GM12872 (cell line): ENCODE measurements at regions not wholly inside any gene's neighbourhood (a gene's known extent, or its start where the extent isn't known, plus 50 kb on each side); places are given as distances from the start of the nearest gene placed in this dataset.

Source experiments
- TF ChIP-seq, protein P1 (sequence below): IDR thresholded peaks from 3 replicates; pipeline ENCODE4 v1.5.1; 2011; ENCODE audit warnings: low read depth, mild to moderate bottlenecking, low read length, moderate library complexity; ENCODE audit not compliant: insufficient read depth

DNA sequence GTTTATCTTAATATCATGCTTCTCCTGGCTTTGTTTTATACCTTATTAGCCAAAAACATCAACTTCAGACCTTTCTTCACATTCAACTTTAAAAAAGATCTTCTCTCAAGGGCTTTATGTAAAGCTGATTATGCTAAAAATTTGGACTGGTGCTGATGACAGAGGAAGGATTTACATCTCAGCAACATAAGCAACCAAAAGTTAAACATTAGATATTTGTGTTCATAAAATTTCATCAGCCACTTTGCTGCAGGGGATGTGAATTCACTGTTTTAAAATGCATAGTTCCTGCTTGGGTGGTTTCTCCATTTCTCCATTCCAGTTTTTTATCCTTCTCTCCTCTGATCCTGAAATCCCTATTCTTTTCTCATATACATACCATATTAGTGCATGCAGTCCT lies 398.6 kb upstream of the DDI1 start:
- TF ChIP-seq, protein P1, sequence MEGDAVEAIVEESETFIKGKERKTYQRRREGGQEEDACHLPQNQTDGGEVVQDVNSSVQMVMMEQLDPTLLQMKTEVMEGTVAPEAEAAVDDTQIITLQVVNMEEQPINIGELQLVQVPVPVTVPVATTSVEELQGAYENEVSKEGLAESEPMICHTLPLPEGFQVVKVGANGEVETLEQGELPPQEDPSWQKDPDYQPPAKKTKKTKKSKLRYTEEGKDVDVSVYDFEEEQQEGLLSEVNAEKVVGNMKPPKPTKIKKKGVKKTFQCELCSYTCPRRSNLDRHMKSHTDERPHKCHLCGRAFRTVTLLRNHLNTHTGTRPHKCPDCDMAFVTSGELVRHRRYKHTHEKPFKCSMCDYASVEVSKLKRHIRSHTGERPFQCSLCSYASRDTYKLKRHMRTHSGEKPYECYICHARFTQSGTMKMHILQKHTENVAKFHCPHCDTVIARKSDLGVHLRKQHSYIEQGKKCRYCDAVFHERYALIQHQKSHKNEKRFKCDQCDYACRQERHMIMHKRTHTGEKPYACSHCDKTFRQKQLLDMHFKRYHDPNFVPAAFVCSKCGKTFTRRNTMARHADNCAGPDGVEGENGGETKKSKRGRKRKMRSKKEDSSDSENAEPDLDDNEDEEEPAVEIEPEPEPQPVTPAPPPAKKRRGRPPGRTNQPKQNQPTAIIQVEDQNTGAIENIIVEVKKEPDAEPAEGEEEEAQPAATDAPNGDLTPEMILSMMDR: no peak

DNA sequence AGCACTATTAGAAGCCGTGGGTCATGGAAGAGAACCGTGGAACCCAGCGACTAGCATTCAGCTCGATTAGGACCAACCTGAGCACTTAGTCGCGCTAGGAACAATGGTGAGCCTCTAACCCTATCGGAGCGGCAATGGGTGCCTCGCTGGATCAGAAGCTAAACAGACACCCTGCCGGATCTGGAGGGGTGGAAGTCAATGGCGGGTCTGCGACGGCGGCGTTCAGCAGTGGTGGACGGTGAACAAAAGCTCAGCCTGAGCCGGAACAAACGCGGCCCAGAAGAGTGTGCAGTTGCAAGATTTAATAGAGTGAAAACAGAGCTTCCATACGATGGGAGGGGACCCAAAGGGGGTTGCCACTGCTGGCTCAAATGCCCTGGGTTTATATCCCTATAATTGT lies 391.8 kb upstream of the DDI1 start:
- TF ChIP-seq, protein P1: no peak

DNA sequence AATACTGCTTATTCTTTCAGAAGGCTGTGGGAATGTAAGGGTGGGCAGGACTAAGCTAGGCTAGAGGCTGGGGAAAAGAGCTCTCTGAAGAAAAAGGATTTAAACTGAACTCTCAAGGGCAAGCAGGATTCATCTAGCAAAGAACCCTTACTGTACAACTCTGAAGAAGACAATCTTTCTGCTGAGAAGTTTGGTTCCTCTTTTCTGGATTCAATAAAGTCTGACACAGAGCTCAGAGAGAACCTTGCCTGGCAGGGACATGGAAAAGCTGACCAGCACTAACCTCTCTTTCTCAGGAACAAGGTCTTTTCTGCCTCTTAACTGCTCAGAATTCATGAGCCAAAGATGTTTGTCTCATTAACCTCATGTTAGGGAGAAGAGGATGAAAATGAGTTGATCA lies 388.4 kb upstream of the DDI1 start:
- TF ChIP-seq, protein P1: no peak

DNA sequence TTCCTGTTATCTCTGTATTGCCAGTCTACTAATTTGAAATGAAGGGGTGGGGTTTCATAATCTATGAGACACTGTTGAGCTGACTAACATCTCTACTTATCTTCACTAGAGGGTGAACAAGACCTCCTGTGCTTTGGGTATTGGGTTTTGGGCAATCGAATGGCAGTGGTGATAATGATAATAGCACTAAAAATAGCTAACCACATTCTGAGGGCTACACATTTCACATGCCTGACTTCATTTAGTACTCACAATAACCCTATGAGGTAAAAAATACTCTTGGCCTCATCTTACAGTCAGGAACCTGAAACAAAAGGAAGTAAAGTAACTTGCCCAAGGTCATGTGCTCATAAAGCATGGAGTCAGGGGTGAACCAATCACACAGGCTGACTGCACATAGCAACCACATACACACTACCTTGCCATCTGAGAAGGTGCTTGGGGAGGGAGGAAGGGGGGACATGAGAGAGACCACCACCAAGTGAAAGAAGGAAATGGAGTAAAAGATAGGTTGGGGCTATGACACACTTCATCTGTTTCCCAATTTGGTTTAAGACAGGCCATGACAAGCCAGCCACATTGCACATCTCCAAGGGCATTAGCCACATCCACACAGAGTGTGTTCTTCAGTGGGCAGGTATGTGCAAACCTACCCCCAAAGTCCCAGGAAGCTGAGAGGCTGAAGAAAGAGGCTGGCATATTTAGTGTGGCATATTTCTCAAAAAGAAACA lies 387.6 kb upstream of the DDI1 start:
- TF ChIP-seq, protein P1: no peak

DNA sequence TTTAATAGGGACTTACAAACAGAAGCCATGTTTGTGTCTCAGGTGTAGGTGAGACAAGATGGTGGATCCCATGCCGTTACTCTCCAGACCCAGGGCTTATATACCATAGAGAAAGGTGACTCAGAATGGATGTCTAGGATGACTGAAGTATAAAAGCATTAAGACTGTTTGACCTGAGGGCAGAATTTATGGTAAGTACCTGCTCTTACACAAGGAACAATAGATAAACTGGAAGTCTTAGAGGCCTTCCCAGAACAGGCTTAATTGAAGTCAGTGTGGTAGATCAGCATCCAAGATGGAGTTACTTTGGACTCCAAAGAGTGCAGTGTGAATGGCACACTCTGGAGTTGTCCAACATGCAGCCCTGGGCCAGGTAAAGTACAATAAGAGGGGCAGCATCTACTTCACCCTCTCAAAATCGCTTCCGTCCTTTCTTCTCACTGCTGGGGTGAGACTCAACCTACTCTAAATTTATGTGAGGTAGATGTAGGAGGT lies 387.0 kb upstream of the DDI1 start:
- TF ChIP-seq, protein P1: no peak

DNA sequence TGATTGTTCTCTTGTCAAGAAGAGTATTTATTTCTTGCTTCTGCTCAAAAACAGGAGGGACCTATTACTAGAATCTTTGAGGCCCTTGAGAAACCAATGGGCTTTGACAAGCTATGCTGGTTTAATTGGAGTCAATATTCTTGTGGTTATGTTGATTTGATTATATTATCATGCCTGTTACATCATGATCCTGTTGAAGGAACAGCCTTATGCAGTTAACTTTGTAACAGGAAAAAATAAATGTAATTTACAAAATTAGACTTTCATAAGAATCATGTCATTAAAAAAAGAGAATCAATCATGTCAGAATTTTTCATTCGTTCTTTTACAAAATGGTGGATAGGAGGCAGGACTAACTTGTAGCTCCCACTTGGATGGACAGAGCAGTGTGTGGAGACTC lies 386.1 kb upstream of the DDI1 start:
- TF ChIP-seq, protein P1: no peak

DNA sequence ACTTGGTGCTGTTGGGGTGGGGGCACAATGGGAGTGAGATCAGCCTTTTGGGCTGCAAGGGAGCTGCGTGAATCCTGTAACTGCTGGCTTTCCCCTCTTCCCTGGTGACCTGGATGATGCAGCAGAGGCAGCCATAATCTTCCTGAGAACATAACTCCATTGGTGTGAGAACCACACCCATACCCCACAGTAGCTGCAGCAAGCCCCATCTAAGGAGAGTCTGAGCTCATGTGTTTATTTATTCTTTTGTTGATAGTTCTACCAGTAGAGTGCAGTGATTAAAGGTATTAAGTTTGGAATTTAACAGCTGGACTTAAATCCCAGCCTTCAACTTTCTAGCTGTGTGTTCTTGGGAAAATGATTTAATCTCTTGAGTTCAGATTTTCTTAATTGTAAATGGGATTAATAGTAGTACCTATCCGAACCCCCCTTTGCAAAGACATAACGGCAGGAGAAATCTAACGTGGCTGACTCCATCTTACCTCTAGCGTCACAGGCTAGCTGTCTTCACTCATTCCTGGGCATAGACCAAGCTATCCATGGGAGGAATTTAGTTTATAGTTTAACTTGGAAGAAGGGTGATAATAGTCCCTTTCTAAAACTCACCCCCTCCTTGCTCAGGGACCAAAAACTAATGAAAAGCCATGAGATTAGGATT lies 385.0 kb upstream of the DDI1 start:
- TF ChIP-seq, protein P1: no peak
